GM20000 (cell line): ENCODE measurements at regions not wholly inside any gene's neighbourhood (a gene's known extent, or its start where the extent isn't known, plus 50 kb on each side); places are given as distances from the start of the nearest gene placed in this dataset.

Experiments used
- DNase-seq: peaks from one replicate; pipeline ENCODE4 v3.0.0; 2012; ENCODE audit warnings: low spot score
- TF ChIP-seq, protein P1 (sequence below): IDR thresholded peaks from 2 replicates; pipeline ENCODE4 v1.5.1; 2012; ENCODE audit warnings: mild to moderate bottlenecking, control low read depth; ENCODE audit errors: extremely low read depth, missing control alignments

GRCh38 chr11:97883086-97883485, 1137.7 kb upstream of the CNTN5 start:
- TF ChIP-seq, protein P1, sequence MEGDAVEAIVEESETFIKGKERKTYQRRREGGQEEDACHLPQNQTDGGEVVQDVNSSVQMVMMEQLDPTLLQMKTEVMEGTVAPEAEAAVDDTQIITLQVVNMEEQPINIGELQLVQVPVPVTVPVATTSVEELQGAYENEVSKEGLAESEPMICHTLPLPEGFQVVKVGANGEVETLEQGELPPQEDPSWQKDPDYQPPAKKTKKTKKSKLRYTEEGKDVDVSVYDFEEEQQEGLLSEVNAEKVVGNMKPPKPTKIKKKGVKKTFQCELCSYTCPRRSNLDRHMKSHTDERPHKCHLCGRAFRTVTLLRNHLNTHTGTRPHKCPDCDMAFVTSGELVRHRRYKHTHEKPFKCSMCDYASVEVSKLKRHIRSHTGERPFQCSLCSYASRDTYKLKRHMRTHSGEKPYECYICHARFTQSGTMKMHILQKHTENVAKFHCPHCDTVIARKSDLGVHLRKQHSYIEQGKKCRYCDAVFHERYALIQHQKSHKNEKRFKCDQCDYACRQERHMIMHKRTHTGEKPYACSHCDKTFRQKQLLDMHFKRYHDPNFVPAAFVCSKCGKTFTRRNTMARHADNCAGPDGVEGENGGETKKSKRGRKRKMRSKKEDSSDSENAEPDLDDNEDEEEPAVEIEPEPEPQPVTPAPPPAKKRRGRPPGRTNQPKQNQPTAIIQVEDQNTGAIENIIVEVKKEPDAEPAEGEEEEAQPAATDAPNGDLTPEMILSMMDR = no peak
- DNase-seq = no peak

- TF ChIP-seq, protein P1 = no peak
- DNase-seq = no peak
These were observed 1132.1 kb upstream of the CNTN5 start for GRCh38 chr11:97888641-97889040.

DNA sequence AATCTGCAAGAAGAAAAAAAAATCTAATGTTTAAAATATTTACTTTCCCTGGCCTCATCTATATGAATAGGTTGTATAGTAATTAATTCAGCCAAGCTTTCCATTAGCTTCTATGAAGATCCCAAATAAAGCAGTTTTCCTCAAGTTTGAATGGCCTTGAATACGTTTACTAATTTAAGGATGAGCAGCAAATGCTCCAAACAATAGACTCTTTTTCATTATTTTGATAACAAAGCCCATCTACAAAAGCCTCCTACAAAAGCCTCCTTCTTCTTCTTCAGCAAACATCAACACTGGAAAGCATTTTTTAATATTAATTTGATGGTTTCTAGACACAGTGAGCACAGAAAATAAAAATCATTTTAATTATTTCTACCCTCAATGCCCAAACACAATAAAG, 1130.3 kb upstream of the CNTN5 start:
- DNase-seq = no peak
- TF ChIP-seq, protein P1 = no peak

- TF ChIP-seq, protein P1 = no peak
- no peak for DNase-seq
These were observed 1127.1 kb upstream of the CNTN5 start for GRCh38 chr11:97893612-97894011.

DNA sequence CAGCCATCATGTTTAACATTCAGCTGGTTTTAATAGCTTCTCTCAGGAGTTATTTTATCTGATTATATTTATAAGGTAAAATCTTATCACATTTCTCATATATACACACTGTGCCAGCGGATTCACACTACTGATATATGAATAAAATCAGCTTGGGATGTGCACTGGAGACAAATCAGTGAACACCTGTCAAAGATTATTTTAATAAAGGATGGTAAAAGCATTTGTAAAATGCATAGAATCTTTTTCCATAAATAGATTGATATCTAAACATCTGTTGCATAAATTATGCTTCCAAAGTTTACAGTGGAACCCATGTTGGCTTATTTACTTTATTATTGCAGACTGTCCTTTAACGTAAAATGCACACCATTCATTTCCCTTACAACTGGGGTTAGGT, 1125.8 kb upstream of the CNTN5 start:
- TF ChIP-seq, protein P1 = no peak
- DNase-seq = no peak

- no peak for DNase-seq
- TF ChIP-seq, protein P1 = no peak
These were observed 1125.2 kb upstream of the CNTN5 start for GRCh38 chr11:97895572-97895971.

GRCh38 chr11:97902828-97903227, 1117.9 kb upstream of the CNTN5 start:
- TF ChIP-seq, protein P1 = no peak
- no peak for DNase-seq
